Pancreas (tissue), 10 donors: ENCODE measurements at regions not wholly inside any gene's neighbourhood (a gene's known extent, or its start where the extent isn't known, plus 50 kb on each side); places are given as distances from the start of the nearest gene placed in this dataset.

Experiments used
- ATAC-seq, 4 donors: fragments of 200-7000 bp; cut with Tn5 transposase; one replicate each; pipeline versions ENCODE4 v1.8.0 to v1.9.1; 2020; ENCODE audit warnings: mild to moderate bottlenecking in 4 of 4, moderate library complexity in 4 of 4
- DNase-seq, 6 donors: peaks; one replicate each; pipeline ENCODE4 v3.0.0-alpha.2; 2020
- FAIRE-seq: peaks from 2 replicates; lab custom pipeline; 2012; peaks lifted over from hg19 to GRCh38; lab: Jason Lieb, UNC
- H3K27ac ChIP-seq, 4 donors: fragments of 200-600 bp; sonication (generic); 1 replicate in 3 of 4; 2 replicates in 1 of 4; pipeline versions ENCODE4 v1.5.0 to v1.8.0; 2020
- H3K27me3 ChIP-seq, 4 donors: fragments of 200-600 bp; one replicate each; pipeline ENCODE4 v1.8.0; 2021
- H3K36me3 ChIP-seq, 3 donors: fragments of 200-600 bp; sonication (generic) in 1 of 3; one replicate each; pipeline versions ENCODE4 v1.5.0 to v1.8.0; 2020 to 2021
- H3K4me1 ChIP-seq, 3 donors: fragments of 200-600 bp; one replicate each; pipeline ENCODE4 v1.8.0; 2021
- H3K4me3 ChIP-seq, 4 donors: fragments of 200-600 bp; sonication (generic) in 2 of 4; one replicate each; pipeline versions ENCODE4 v1.5.0 to v1.8.0; 2020 to 2021
- H3K9me3 ChIP-seq, 4 donors: fragments of 200-600 bp; one replicate each; pipeline ENCODE4 v1.8.0; 2021
- CTCF ChIP-seq, 4 donors: fragments of 200-600 bp; sonication (generic) in 3 of 4; IDR thresholded peaks; one replicate each; pipeline versions ENCODE4 v1.5.0 to v1.8.0; 2021; ENCODE audit warnings: antibody characterized with exemption in 4 of 4
- WGBS, 2 donors: extraction: QIAGEN DNeasy Blood & Tissue Kit; methylation state at CpG; one replicate each; pipeline ENCODE4 v1.1.7; 2013; 5-methylcytosine and 5-hydroxymethylcytosine counted together
- intact Hi-C, 3 donors: fragments of 100-400 bp; cut with DNase I; formaldehyde crosslinking; loops; one replicate each; pipeline versions ENCODE4 v1.11.1 to v1.14.2; 2022
- donor health status: healthy with polysubstance abuse.
- donor health status: DM: no; HTN: no; CAD: no; lungs with moderate emphysema.
- donor health status: DM: no; HTN: no; CAD: no.
- donor health status: control.
- donor health status: control.
- donor health status: Bipolar disorder and iron deficiency.
- donor health status: DM: yes; HTN: yes; CAD: no.
- donor health status: DM: no; HTN: no; CAD: no.
- donor health status: DM: no; HTN: no; CAD: no.
- donor health status: DM: yes; HTN: yes; CAD: no.

GRCh38 chr2:156702541-156702940 lies 266.4 kb downstream of the GPD2 start:
- no peak for TF ChIP-seq CTCF (IDR thresholded peaks at IDR 0.05)
- intact Hi-C loops, result no loop called here
- ATAC-seq (no peak), FAIRE-seq (no peak), DNase-seq (no peak)
- H3K9me3 ChIP-seq, result no peaks in the 10 kb centered on the region
- no peaks in the 10 kb centered on the region for H3K27me3 ChIP-seq
- WGBS, 2 donors, result 25 to 29% methylated on average over 3 of the region's 3 CpGs
- no peaks in the 10 kb centered on the region for H3K36me3 ChIP-seq
- H3K4me1 ChIP-seq, result no peaks in the 10 kb centered on the region
- H3K27ac ChIP-seq, result no peak overlapping the region
- no peak overlapping the region for H3K4me3 ChIP-seq

DNA sequence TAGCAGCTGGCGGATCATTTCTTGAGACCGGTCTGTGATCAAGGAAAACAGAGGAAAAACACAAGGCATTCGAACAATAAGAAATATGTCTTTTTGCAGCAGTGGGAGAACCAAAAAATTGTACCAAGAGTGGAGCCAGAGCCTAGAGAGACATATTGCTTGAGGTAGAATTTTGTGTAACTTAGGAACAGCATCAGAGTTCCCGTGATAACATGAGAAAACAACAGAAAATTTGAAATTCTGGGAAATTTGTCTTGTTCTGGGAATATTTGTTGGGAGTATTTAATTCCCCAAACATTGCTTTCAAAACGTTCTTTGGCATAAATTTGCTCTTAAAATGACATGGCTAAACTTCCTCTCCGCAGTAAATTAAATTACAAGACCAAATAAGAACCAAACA lies 267.5 kb downstream of the GPD2 start:
- intact Hi-C loops, result no loop called here
- no peak for FAIRE-seq
- DNase-seq, result no peak
- no peak overlapping the region for H3K27ac ChIP-seq
- no peak for TF ChIP-seq CTCF (IDR thresholded peaks at IDR 0.05)
- H3K9me3 ChIP-seq, result no peaks in the 10 kb centered on the region
- no peaks in the 10 kb centered on the region for H3K36me3 ChIP-seq
- no peak for ATAC-seq
- WGBS, 2 donors, result 65% methylated on average over 6 of the region's 6 CpGs
- H3K4me3 ChIP-seq, result no peak overlapping the region
- H3K4me1 ChIP-seq, result no peaks in the 10 kb centered on the region
- no peaks in the 10 kb centered on the region for H3K27me3 ChIP-seq

DNA sequence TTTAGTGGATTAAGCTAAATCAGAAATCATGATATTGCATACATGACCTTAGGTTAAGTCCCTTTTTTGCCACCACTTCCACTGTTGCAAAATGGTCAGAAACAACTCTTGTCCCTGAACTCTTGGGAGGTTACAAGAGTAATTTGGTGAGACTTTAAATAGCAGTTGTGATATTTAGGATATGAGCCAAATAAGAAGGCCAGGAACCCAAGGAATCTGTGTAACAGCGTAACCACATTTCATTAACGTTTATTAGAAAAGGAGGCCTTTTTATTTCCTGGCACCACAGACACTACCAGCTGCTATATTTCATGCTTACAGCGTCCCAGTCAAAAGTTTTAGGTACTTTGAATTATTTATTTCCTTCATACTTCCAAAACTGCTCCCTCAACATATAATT lies 268.0 kb downstream of the GPD2 start:
- H3K4me1 ChIP-seq, result no peaks in the 10 kb centered on the region
- WGBS, 2 donors, result 58 to 61% methylated on average over 3 of the region's 3 CpGs
- H3K27me3 ChIP-seq, result no peaks in the 10 kb centered on the region
- H3K27ac ChIP-seq, result no peak overlapping the region
- DNase-seq (no peak), ATAC-seq (no peak), FAIRE-seq (no peak)
- H3K9me3 ChIP-seq, result no peaks in the 10 kb centered on the region
- no peak overlapping the region for H3K4me3 ChIP-seq
- intact Hi-C loops, result no loop called here
- no peak for TF ChIP-seq CTCF (IDR thresholded peaks at IDR 0.05)
- H3K36me3 ChIP-seq, result no peaks in the 10 kb centered on the region

- 52 to 64% methylated on average over 3 of the region's 3 CpGs for WGBS, 2 donors
- intact Hi-C loops, result no loop called here
- H3K4me1 ChIP-seq, result no peaks in the 10 kb centered on the region
- TF ChIP-seq CTCF (IDR thresholded peaks at IDR 0.05), result no peak
- H3K36me3 ChIP-seq, result no peaks in the 10 kb centered on the region
- no peaks in the 10 kb centered on the region for H3K9me3 ChIP-seq
- ATAC-seq (no peak), DNase-seq (no peak), FAIRE-seq (no peak)
- no peaks in the 10 kb centered on the region for H3K27me3 ChIP-seq
- H3K4me3 ChIP-seq, result no peak overlapping the region
- H3K27ac ChIP-seq, result no peak overlapping the region
These were observed 268.4 kb downstream of the GPD2 start for GRCh38 chr2:156704617-156705016.

DNA sequence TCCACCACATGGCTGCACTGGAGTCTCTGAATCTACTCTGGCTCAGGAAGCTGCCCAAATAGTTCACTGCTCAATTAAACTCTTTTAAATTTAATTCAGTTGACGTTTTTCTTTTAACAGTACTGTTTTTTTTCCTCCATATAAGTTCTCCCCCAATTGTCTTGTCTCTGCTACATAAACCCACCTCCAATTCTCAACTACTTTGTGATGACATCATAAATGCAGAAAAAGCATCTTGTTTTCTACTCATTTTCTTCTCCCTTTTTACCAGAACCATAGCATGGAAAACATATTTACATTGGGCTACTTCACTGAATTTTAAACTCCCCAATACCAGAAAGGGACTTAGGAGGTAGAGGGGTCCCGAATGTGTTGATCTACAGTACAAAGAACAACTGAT lies 270.4 kb downstream of the GPD2 start:
- Histone ChIP-seq H3K9me3 (no peaks in the 10 kb centered on the region), H3K27me3 (no peaks in the 10 kb centered on the region), H3K4me1 (no peaks in the 10 kb centered on the region), H3K27ac (no peak overlapping the region), H3K36me3 (no peaks in the 10 kb centered on the region), H3K4me3 (no peak overlapping the region)
- no peak for TF ChIP-seq CTCF (IDR thresholded peaks at IDR 0.05)
- DNase-seq (no peak), FAIRE-seq (no peak), ATAC-seq (no peak)
- WGBS, 2 donors, result 39 to 44% methylated on average over 2 of the region's 2 CpGs
- intact Hi-C loops, result no loop called here
